A673 (cell line): ENCODE measurements at regions not wholly inside any gene's neighbourhood (a gene's known extent, or its start where the extent isn't known, plus 50 kb on each side); places are given as distances from the start of the nearest gene placed in this dataset.

ENCODE experiments used
- BruUV-seq: library from RNA; stranded (reverse); fragments of 400-500 nt; replicated peaks from 2 replicates; lab custom pipeline; 2021; lab: Mats Ljungman, UMichigan
- CTCF ChIA-PET: fragments of 300-600 bp; sonication (Branson Sonifier 250); formaldehyde crosslinking; loops from one replicate; lab custom pipeline; 2022; ENCODE audit warnings: antibody characterized with exemption; lab: Charles Lee
- POLR2A ChIA-PET: fragments of 300-600 bp; sonication (Branson Sonifier 250); formaldehyde crosslinking; loops from one replicate; lab custom pipeline; 2022; ENCODE audit warnings: antibody characterized with exemption; ENCODE audit not compliant: low non-redundant PET; lab: Charles Lee
- DNase-seq: peaks from one replicate; pipeline ENCODE4 v3.0.0-alpha.2; 2015; ENCODE audit warnings: low spot score
- H3K27ac ChIP-seq: fragments of 200-600 bp; sonication (generic); 2 replicates; pipeline ENCODE4 v1.5.1; 2016; ENCODE audit warnings: mixed run types, low read depth, mild to moderate bottlenecking, mixed read lengths, antibody characterized with exemption, low read length; ENCODE audit not compliant: poor library complexity, severe bottlenecking
- H3K27me3 ChIP-seq: fragments of 200-600 bp; sonication (generic); replicated peaks from 2 replicates; pipeline ENCODE4 v1.6.1; 2017; ENCODE audit warnings: mixed run types, low read depth, mild to moderate bottlenecking, mixed read lengths, antibody characterized with exemption, low read length; ENCODE audit not compliant: insufficient read depth, poor library complexity
- H3K36me3 ChIP-seq: fragments of 200-600 bp; sonication (generic); 2 replicates; pipeline ENCODE4 v1.6.1; 2016; ENCODE audit warnings: mixed run types, mild to moderate bottlenecking, mixed read lengths, antibody characterized with exemption, low read length; ENCODE audit not compliant: insufficient read depth, poor library complexity, severe bottlenecking
- H3K4me1 ChIP-seq: fragments of 200-600 bp; sonication (generic); 2 replicates; pipeline ENCODE4 v1.6.1; 2017; ENCODE audit warnings: mixed run types, mild to moderate bottlenecking, mixed read lengths, antibody characterized with exemption, low read length; ENCODE audit not compliant: insufficient read depth, poor library complexity, severe bottlenecking
- H3K4me3 ChIP-seq: fragments of 200-600 bp; sonication (generic); 2 replicates; pipeline ENCODE4 v1.5.1; 2016; ENCODE audit warnings: low read depth, mixed run types, mild to moderate bottlenecking, mixed read lengths, low read length; ENCODE audit not compliant: poor library complexity, severe bottlenecking
- H3K9me3 ChIP-seq: fragments of 200-600 bp; sonication (generic); 2 replicates; pipeline ENCODE4 v1.6.1; 2016; ENCODE audit warnings: mixed run types, low read depth, mild to moderate bottlenecking, mixed read lengths, antibody characterized with exemption, low read length; ENCODE audit not compliant: poor library complexity, severe bottlenecking
- CTCF ChIP-seq: fragments of 300-800, 200-600 bp; sonication (generic); conservative IDR thresholded peaks from 2 replicates; pipeline ENCODE4 v1.5.1; 2017; ENCODE audit warnings: low read depth, mild to moderate bottlenecking, antibody characterized with exemption, low read length, moderate library complexity, mixed read lengths
- EZH2 ChIP-seq: fragments of 200-600 bp; sonication (generic); IDR thresholded peaks from 2 replicates; pipeline ENCODE4 v1.6.1; 2017; ENCODE audit warnings: borderline replicate concordance, low read depth, mild to moderate bottlenecking, mixed read lengths, antibody characterized with exemption, low read length; ENCODE audit not compliant: poor library complexity, severe bottlenecking
- intact Hi-C: fragments of 100-400 bp; cut with micrococcal nuclease; formaldehyde crosslinking; loops from one replicate; pipeline ENCODE4 v1.10.0; 2022; ENCODE audit not compliant: unreplicated experiment

DNA sequence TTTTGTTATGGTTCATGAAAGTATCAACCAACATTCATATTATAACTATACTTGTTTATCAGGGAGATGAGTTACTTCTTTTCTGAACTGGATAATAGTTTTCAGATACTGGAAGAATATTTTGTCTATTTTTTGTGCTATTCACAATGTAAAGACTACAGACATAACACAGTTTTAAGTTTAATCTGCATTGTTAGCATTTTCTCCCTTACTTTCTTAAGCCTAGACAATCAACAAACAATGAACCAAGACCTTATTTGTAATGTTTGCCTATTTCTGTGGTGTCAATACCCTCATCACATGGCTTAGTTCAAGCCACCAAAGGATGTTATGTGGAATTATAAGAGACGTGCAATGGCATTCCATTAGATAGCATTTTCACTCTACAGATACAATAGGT, 119.5 kb downstream of the CAVIN4 start:
- intact Hi-C loops, result no loop called here
- no peak for DNase-seq
- no TSS peak for BruUV-seq
- Histone ChIP-seq H3K4me1 (no peaks in the 10 kb centered on the region), H3K27me3 (no peaks in the 10 kb centered on the region), H3K4me3 (no peak overlapping the region), H3K9me3 (no peaks in the 10 kb centered on the region), H3K36me3 (no peaks in the 10 kb centered on the region), H3K27ac (no peak overlapping the region)
- TF ChIP-seq EZH2, result no peak
- no peak for TF ChIP-seq CTCF
- ChIA-PET POLR2A (no interaction called here), CTCF (no interaction called here)

DNA sequence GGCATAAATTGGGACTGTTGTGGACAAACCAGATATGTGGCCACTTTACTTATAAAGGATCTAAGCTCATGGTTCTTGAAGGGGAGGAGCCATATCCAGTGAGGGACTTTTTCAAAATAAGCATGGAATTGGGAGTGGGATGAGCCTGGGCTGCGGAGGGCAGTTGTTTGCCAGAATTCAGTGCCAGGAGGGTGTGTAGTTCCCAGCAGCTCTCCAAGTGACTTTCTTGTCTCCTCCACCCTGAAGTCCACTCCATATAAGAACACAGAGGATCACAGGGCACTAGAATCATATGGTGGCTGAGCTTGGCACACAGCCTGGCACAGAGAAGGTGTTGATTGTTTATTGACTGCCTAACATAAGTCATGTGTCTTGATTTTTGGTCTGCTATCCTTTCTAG, 121.1 kb downstream of the CAVIN4 start:
- no peaks in the 10 kb centered on the region for H3K27me3 ChIP-seq
- no peaks in the 10 kb centered on the region for H3K36me3 ChIP-seq
- no peak for DNase-seq
- no peaks in the 10 kb centered on the region for H3K9me3 ChIP-seq
- TF ChIP-seq CTCF (no peak), EZH2 (no peak)
- POLR2A ChIA-PET, result no interaction called here
- BruUV-seq, result no TSS peak
- intact Hi-C loops, result no loop called here
- H3K27ac ChIP-seq, result no peak overlapping the region
- H3K4me1 ChIP-seq, result no peaks in the 10 kb centered on the region
- no peak overlapping the region for H3K4me3 ChIP-seq
- CTCF ChIA-PET, result interaction anchor here (0.5 kb wide), 1 partner anchor 15 kb away, joined by 3 read pairs; no protein-coding TSS in a partner anchor

- H3K4me3 ChIP-seq, result no peak overlapping the region
- no peak for DNase-seq
- ChIA-PET CTCF (no interaction called here), POLR2A (no interaction called here)
- H3K36me3 ChIP-seq, result no peaks in the 10 kb centered on the region
- H3K27ac ChIP-seq, result no peak overlapping the region
- BruUV-seq, result no TSS peak
- intact Hi-C loops, result no loop called here
- H3K4me1 ChIP-seq, result no peaks in the 10 kb centered on the region
- no peaks in the 10 kb centered on the region for H3K27me3 ChIP-seq
- H3K9me3 ChIP-seq, result no peaks in the 10 kb centered on the region
- no peak for TF ChIP-seq CTCF
- no peak for TF ChIP-seq EZH2
Measured at GRCh38 chr9:100699668-100700067, 121.8 kb downstream of the CAVIN4 start.
